Sigmoid colon (tissue), 4 donors: ENCODE measurements at regions not wholly inside any gene's neighbourhood (a gene's known extent, or its start where the extent isn't known, plus 50 kb on each side); places are given as distances from the start of the nearest gene placed in this dataset.

Experiments
- CTCF ChIP-seq, 4 experiments: fragments of 450-650 bp in 3 of 4; fragments of 200-600 bp in 1 of 4; IDR thresholded peaks; one replicate each; pipeline ENCODE4 v1.5.1; 2016 to 2019; ENCODE audit warnings: antibody characterized with exemption in 4 of 4, mild to moderate bottlenecking in 3 of 4, moderate library complexity in 2 of 4
- POLR2AphosphoS5 ChIP-seq, 4 donors: sonication (generic); formaldehyde crosslinking; IDR thresholded peaks; one replicate each; pipeline ENCODE4 v1.6.1; 2017; ENCODE audit warnings: antibody characterized with exemption in 4 of 4

- TF ChIP-seq CTCF (IDR thresholded peaks at IDR 0.05) (no peak), POLR2AphosphoS5 (IDR thresholded peaks at IDR 0.05) (no peak)
Observed at GRCh38 chr2:150946831-150947230, 314.8 kb downstream of the RBM43 start.
